Transverse colon (tissue), 4 donors: ENCODE measurements at regions not wholly inside any gene's neighbourhood (a gene's known extent, or its start where the extent isn't known, plus 50 kb on each side); places are given as distances from the start of the nearest gene placed in this dataset.

ENCODE experiments used
- DNase-seq: peaks from one replicate; pipeline ENCODE4 v3.0.0-alpha.2; 2019
- H3K27ac ChIP-seq, 4 donors: fragments of 200-600 bp; sonication (generic); 2 replicates each; pipeline ENCODE4 v1.5.1; 2016 to 2018; ENCODE audit warnings: inconsistent platforms in 4 of 4
- H3K27me3 ChIP-seq: fragments of 200-600 bp; sonication (generic); 2 replicates; pipeline ENCODE4 v1.5.1; 2017; ENCODE audit warnings: inconsistent platforms
- H3K36me3 ChIP-seq, 4 donors: fragments of 200-600 bp; sonication (generic); 2 replicates each; pipeline ENCODE4 v1.5.1; 2017 to 2019; ENCODE audit warnings: inconsistent platforms in 4 of 4
- H3K4me1 ChIP-seq, 4 donors: fragments of 200-600 bp; sonication (generic); 2 replicates each; pipeline ENCODE4 v1.5.1; 2017 to 2020; ENCODE audit warnings: inconsistent platforms in 4 of 4
- H3K4me3 ChIP-seq, 4 donors: fragments of 200-600 bp; sonication (generic); 1 replicate in 1 of 4; 2 replicates in 3 of 4; pipeline versions ENCODE4 v1.5.1 to v1.6.1; 2017 to 2019; ENCODE audit warnings: inconsistent platforms in 4 of 4
- H3K9me3 ChIP-seq, 2 donors: fragments of 200-600 bp; sonication (generic); 2 replicates each; pipeline ENCODE4 v1.5.1; 2017 to 2019; ENCODE audit warnings: inconsistent platforms in 2 of 2
- CTCF ChIP-seq, 5 experiments: fragments of 200-600 bp in 3 of 5; fragments of 450-650 bp in 2 of 5; sonication (generic) in 3 of 5; IDR thresholded peaks; 1 replicate in 2 of 5; 2 replicates in 3 of 5; pipeline ENCODE4 v1.5.1; 2016 to 2017; ENCODE audit warnings: antibody characterized with exemption in 5 of 5, inconsistent platforms in 3 of 5, mild to moderate bottlenecking in 2 of 5, moderate library complexity in 1 of 5
- EP300 ChIP-seq: sonication (generic); formaldehyde crosslinking; IDR thresholded peaks from one replicate; pipeline ENCODE4 v1.6.1; 2017; ENCODE audit warnings: antibody characterized with exemption, low read depth
- POLR2A ChIP-seq: fragments of 450-650 bp; IDR thresholded peaks from one replicate; pipeline ENCODE4 v1.6.1; 2016; ENCODE audit warnings: antibody characterized with exemption, mild to moderate bottlenecking, moderate library complexity
- POLR2AphosphoS5 ChIP-seq, 3 donors: sonication (generic); formaldehyde crosslinking; IDR thresholded peaks; one replicate each; pipeline ENCODE4 v1.6.1; 2016; ENCODE audit warnings: antibody characterized with exemption in 3 of 3
- WGBS, 2 donors: methylation state at CpG; one replicate each; pipeline ENCODE4 v1.1.5; 2018; ENCODE audit warnings: low coverage in 1 of 2; 5-methylcytosine and 5-hydroxymethylcytosine counted together
- in situ Hi-C, 4 donors: fragments of 200-750 bp; cut with MboI; loops; one replicate each; pipeline versions ENCODE4 v1.15.0 to v1.15.1; 2017; ENCODE audit warnings: low sequenced_read_pairs in 3 of 4, low pct_ligation_motif_present in 1 of 4, low pct_unique_long_range_greater_than_20kb in 1 of 4
- intact Hi-C: fragments of 100-400 bp; cut with DNase I; formaldehyde crosslinking; loops from one replicate; pipeline ENCODE4 v1.15.1; 2023; ENCODE audit warnings: low total_unique reads

GRCh38 chr14:86541972-86542371 lies 1012.0 kb downstream of the FLRT2 start:
- in situ Hi-C loops = no loop called here
- Histone ChIP-seq H3K27me3 (no peaks in the 10 kb centered on the region), H3K27ac (no peak overlapping the region), H3K4me1 (no peaks in the 10 kb centered on the region), H3K4me3 (no peak overlapping the region), H3K9me3 (no peaks in the 10 kb centered on the region), H3K36me3 (no peaks in the 10 kb centered on the region)
- TF ChIP-seq POLR2AphosphoS5 (IDR thresholded peaks at IDR 0.05) = no peak
- TF ChIP-seq POLR2A = no peak
- no peak for TF ChIP-seq CTCF (IDR thresholded peaks at IDR 0.05)
- no peak for TF ChIP-seq EP300
- WGBS, 2 donors = 63 to 82% methylated on average over 4 of the region's 4 CpGs
- intact Hi-C loops = no loop called here
- no peak for DNase-seq

DNA sequence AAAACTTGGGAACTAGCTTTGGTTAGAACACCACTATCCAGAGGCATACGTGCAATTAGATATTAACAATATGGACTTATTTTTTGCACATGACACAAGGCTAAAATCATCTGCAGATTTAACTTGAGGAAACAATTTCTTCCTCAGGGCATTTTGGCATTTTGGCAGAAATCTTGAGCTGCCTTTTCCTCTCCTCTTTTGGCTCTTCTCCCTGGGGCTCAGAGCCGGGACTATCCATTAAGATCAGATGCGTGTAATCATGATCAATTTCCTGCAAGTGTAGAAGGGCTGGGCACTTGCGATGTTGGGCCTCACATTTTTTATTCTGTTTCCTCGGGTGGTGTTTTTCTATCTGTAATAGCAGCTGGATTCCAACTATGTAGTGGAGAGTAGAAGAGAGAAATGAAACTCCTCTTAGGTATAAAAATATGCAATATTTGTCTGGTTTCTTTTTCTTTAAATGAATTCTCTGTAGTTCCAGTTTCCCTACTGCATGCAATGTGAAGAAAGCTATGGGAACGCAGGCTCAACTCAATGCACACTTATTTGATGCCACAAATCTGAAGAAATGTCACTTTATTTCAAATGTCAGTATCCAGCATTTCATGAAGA lies 1010.8 kb downstream of the FLRT2 start:
- Histone ChIP-seq H3K4me1 (no peaks in the 10 kb centered on the region), H3K27ac (no peak overlapping the region), H3K36me3 (no peaks in the 10 kb centered on the region), H3K4me3 (no peak overlapping the region), H3K9me3 (no peaks in the 10 kb centered on the region), H3K27me3 (no peaks in the 10 kb centered on the region)
- 59 to 62% methylated on average over 6 of the region's 6 CpGs for WGBS, 2 donors
- in situ Hi-C loops = no loop called here
- no peak for DNase-seq
- intact Hi-C loops = no loop called here
- no peak for TF ChIP-seq POLR2A
- TF ChIP-seq POLR2AphosphoS5 (IDR thresholded peaks at IDR 0.05) = no peak
- TF ChIP-seq EP300 = no peak
- no peak for TF ChIP-seq CTCF (IDR thresholded peaks at IDR 0.05)

GRCh38 chr14:86539361-86540070 lies 1009.6 kb downstream of the FLRT2 start:
- in situ Hi-C loops (no loop called here), intact Hi-C loops (no loop called here)
- no peak overlapping the region for H3K4me3 ChIP-seq
- no peaks in the 10 kb centered on the region for H3K4me1 ChIP-seq
- WGBS, 2 donors = 63 to 66% methylated on average over 2 of the region's 2 CpGs
- H3K27ac ChIP-seq = no peak overlapping the region
- no peaks in the 10 kb centered on the region for H3K27me3 ChIP-seq
- DNase-seq = no peak
- H3K9me3 ChIP-seq = no peaks in the 10 kb centered on the region
- TF ChIP-seq POLR2A (no peak), POLR2AphosphoS5 (IDR thresholded peaks at IDR 0.05) (no peak), EP300 (no peak)
- no peaks in the 10 kb centered on the region for H3K36me3 ChIP-seq

DNA sequence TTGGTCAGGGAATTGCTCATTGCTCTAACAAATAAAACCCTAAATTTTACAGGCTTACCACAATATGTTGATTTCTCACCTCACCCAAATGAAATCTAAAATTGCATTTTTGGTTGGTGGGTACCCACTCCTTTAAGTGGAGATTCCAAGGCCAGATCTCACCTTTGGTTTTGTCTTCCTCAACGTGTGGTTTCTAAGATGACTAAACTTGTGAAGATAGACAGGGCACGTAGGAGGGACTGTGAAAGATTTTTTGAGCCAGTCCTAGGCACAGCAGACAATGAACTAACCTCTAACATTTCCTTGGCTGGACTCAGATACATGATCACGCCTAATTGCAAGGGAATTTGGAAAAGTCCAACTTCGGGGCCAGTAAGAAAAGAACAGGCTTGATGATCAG lies 1003.9 kb downstream of the FLRT2 start:
- in situ Hi-C loops (no loop called here), intact Hi-C loops (no loop called here)
- WGBS, 2 donors = 60 to 70% methylated on average over 4 of the region's 4 CpGs
- peaks cover 0 to 3% of the 10 kb centered on the region in 2 donors for H3K9me3 ChIP-seq
- TF ChIP-seq POLR2AphosphoS5 (IDR thresholded peaks at IDR 0.05) (no peak), CTCF (IDR thresholded peaks at IDR 0.05) (no peak), POLR2A (no peak), EP300 (no peak)
- no peak overlapping the region for H3K4me3 ChIP-seq
- no peaks in the 10 kb centered on the region for H3K36me3 ChIP-seq
- H3K27me3 ChIP-seq = no peaks in the 10 kb centered on the region
- no peak for DNase-seq
- no peaks in the 10 kb centered on the region for H3K4me1 ChIP-seq
- H3K27ac ChIP-seq = no peak overlapping the region
